Umbilical cord (tissue), 1 donor: ENCODE measurements at regions not wholly inside any gene's neighbourhood (a gene's known extent, or its start where the extent isn't known, plus 50 kb on each side); places are given as distances from the start of the nearest gene placed in this dataset.
A peak's percentile ranks its signal among the peaks of the same experiment; 100 is the strongest.

Experiments
- DNase-seq: peaks from one replicate; pipeline ENCODE4 v3.0.0-alpha.2; 2015; ENCODE audit warnings: low spot score

DNA sequence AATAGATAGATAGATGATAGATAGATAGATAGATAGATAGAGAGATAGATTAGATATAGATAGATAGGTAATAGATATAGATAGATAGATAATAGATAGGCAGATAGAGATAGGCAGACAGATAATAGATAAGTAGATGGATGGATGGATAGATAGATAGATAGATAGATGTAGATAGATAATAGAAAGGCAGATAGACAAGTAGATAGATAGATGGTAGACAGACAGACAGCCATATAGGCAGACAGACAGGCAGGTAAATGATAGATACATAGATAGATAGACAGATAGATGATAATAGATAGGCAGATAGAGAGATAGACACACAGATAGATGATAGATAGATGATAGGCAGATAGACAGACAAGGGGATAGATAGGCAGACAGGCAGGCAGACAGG is 191.4 kb upstream of the TNRC6C start:
- DNase-seq, result no peak

GRCh38 chr17:77768248-77768852 is 190.2 kb upstream of the TNRC6C start:
- peak; percentile 24 for DNase-seq

GRCh38 chr17:77769215-77769614 is 189.3 kb upstream of the TNRC6C start:
- DNase-seq, result no peak

GRCh38 chr17:77769762-77770161 is 188.7 kb upstream of the TNRC6C start:
- no peak for DNase-seq

GRCh38 chr17:77770331-77771105 is 188.0 kb upstream of the TNRC6C start:
- DNase-seq, result peak; percentile 26

DNA sequence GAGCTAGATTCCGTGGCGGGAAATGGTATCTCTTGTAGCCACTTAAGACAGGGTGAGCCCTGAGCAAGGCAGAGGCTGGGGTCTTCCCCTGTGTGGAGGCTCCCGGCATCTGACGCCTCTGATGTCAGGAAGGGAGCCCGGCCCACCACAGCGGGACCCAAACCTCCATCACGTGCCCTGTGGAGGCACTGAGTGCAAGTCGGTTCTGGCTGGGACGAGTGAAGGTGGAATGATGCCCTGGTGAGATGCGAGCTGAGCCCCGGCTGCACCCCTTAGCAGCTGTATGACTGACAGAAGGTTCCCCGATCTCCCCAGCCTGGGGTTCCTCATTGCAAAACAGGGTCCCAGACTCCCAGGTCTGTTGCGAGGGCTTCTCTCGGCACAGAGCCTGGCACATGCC is 187.4 kb upstream of the TNRC6C start:
- no peak for DNase-seq

- no peak for DNase-seq
Observed at GRCh38 chr17:77771587-77771986, 186.9 kb upstream of the TNRC6C start.

DNA sequence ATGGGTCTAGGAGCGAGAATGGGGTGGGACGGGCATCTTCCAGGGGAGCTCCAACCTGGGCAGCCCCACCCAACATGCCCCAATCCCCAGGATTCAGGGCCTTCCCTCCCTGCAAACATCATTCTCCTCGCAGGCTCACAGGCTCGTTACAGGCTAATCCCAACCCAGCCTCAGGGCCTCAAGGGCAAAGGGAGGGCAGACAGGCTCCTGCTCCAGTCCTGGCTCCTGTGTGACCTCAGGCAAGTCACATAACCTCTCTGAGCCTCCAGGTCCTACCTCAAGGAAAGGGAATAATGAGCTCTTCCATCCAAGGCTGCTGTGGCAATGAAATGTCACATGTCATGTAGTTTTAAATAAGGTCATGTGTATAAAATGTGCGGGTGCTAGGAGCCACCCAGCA is 186.5 kb upstream of the TNRC6C start:
- no peak for DNase-seq

DNA sequence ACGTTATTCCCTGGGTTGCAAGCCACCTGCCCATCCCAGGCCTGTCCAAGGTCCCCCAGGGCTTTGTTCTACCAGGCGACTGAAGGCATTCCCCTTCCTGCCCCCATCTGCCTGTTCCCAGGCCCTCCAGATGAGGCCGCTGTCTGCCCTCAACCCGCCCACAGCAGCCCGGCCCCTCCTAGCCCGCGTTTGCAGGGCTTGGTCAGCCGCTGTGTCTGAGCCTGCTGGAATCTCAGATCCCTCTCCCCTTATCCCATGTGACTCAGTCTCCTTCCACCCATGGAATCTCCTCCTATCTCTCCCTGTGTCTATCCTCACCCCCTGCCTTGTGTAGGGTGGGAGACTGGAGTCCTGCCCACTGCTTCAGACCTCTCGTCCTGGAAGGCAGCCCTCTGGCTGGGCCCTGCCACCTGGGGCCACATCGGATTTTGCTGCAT is 186.0 kb upstream of the TNRC6C start:
- DNase-seq, result peak; percentile 83

GRCh38 chr17:77772899-77773358 is 185.6 kb upstream of the TNRC6C start:
- no peak for DNase-seq

GRCh38 chr17:77774182-77774581 is 184.3 kb upstream of the TNRC6C start:
- no peak for DNase-seq

GRCh38 chr17:77778636-77779489 is 179.6 kb upstream of the TNRC6C start:
- DNase-seq, result peak; percentile 75

GRCh38 chr17:77779711-77780539 is 178.6 kb upstream of the TNRC6C start:
- peak; percentile 72 for DNase-seq

DNA sequence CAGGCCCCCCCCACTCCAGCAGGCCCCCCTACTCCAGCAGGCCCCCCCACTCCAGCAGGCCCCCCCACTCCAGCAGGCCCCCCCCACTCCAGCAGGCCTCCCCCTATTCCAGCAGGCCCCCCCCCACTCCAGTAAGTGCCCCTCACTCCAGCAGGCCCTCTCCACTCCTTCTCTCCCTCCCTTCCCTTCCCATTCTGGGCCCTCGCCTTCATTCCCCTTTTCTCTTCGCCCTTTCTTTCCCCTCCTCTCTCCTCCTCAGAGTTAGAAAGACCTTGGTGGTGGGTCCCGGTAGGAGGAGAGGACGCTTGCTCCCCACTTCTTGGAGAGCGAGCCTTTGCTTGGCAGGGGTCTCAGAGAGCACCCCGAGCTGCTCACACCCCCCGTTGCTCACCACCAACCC is 177.0 kb upstream of the TNRC6C start:
- DNase-seq, result no peak

DNA sequence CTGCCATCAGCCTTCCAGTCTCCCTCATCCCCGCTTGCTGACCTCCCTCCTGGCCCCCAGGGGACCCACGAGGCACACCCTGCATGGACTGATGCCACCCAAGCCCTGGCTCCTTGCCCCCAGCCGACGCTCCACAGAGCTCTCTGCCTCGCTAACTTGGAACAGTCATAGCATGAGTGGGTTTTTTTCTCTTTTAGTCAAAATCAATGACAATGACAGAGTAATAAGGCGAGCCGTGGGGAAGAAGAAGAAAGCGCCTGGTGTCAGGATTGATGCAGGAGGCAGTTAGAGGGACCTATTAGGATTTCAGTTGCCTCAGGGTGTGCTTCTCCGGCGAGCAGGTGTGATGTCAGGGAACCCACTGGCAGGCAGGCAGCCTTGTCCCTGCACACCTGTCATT is 176.3 kb upstream of the TNRC6C start:
- no peak for DNase-seq

GRCh38 chr17:77782611-77783010 is 175.9 kb upstream of the TNRC6C start:
- DNase-seq, result no peak

- DNase-seq, result no peak
Observed at GRCh38 chr17:77783991-77784820, 174.3 kb upstream of the TNRC6C start.

DNA sequence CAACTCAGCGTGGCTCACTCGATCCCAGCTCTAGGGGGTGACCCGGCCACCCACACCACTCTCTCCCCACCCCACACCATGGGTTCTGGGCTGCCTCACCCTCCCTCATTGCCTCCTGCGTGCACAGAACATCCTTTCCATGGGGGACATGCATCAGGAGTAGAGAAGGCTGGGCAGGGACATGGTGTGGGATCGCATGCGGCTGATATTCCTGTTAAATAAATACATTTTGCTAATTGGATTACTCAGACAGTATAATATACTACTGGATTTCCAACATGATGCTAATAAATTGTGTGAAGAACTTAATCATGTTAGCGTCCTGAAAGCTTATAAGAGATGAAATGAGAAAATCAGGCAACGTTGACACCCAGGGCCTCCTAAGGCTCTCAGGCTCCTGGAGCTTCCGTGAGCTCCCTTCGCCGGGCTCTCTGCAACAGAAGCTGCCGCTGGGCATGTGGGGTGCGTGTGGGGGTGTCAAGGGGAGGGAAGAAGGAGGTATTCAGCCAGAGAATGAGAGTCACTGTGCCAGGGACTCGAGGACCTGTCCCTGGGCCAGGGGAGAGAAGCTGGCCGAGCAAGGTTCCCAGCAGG is 173.1 kb upstream of the TNRC6C start:
- DNase-seq, result no peak

DNA sequence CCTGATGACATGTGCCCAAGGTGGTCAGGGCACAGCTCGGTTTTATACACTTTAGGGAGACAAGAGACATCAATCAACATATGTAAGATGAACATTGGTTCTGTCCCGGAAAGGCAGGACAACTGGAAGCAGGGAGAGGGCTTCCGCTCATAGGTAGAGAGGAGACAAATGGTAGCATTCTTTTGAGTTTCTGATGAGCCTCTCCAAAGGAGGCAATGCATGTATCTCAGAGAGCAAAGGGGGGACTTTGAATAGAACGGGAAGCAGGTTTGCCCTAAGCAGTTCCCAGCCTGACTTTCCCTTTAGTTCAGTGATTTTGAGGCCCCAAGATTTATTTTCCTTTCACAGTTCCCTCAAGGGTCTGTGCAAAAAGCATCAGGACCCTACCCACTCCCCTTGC is 172.4 kb upstream of the TNRC6C start:
- DNase-seq, result no peak
